ENCODE measurements at regions not wholly inside any gene's neighbourhood (a gene's known extent, or its start where the extent isn't known, plus 50 kb on each side); places are given as distances from the start of the nearest gene placed in this dataset.
"Not testable (repeated sequence)": the region's sequence is repeated elsewhere in the genome, so short reads cannot be mapped to it uniquely, and the experiment has no call there.

GRCh38 chr3:69647511-69648110 is 91.7 kb upstream of the MITF start:
- DNase-seq: no peak

GRCh38 chr3:69647081-69647480 is 92.2 kb upstream of the MITF start:
- no peak for DNase-seq

GRCh38 chr3:69646287-69647067 is 92.8 kb upstream of the MITF start:
- DNase-seq: no peak

DNA sequence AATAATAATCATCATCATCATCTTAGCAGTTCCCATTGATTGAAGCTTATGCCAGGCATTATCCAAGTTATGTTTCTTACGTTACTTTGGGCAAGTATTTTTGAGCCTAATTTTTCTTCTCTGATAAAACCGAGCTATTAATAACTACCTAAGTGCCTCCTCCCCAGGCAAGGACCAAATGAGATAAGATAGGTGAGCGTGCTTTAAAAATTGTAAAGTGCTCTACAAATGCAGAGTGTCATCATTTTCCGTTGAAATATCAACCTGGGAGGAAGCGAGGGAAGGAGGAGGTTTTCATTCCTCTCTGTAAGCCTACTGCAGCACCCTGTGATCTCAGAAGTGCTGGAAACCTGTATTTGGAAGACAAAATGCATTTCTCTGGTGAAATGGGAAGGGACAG is 96.7 kb upstream of the MITF start:
- DNase-seq: no peak

GRCh38 chr3:69639851-69640250 is 99.4 kb upstream of the MITF start:
- no peak for DNase-seq

DNA sequence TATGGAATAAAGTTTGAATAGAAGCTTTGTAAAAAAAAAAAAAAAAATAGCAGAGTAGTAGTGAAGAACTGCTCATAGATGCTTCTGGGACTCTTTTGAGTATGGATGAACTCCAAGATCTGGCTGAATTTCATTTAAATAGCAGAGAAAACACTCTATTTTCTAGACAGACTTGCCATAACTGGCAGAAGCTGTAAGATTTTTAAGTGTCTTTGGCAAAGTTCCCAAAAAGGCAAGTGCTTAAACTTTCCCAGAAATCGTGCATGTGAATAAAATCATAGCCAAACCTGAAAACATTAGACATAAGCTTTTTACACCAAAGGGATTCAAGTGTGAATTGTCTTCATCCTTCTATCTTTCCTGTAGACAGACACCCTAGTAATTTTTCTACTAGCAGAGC is 110.3 kb upstream of the MITF start:
- DNase-seq: no peak

GRCh38 chr3:69613286-69613685 is 126.0 kb upstream of the MITF start:
- no peak for DNase-seq

DNA sequence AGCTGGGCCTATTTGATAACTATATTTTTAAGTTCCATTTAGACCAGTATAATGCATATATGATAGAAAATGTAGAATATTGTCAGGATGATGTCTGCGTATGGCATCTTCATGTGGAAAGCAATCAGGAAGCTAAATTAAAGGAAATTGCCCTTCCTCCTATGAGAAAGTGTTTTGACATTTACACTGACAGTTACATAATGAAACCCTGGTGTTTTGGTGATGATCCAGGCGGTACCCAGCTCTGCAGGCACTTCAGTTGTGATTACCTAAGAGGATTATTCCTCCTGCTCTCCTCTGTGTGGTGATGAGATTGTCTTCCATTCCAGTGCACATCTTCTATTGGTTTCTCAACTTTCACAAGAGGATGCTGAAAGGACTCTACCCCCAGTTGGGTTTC is 126.5 kb upstream of the MITF start:
- no peak for DNase-seq

GRCh38 chr3:69609566-69609965 is 129.7 kb upstream of the MITF start:
- not testable (repeated sequence) for DNase-seq

DNA sequence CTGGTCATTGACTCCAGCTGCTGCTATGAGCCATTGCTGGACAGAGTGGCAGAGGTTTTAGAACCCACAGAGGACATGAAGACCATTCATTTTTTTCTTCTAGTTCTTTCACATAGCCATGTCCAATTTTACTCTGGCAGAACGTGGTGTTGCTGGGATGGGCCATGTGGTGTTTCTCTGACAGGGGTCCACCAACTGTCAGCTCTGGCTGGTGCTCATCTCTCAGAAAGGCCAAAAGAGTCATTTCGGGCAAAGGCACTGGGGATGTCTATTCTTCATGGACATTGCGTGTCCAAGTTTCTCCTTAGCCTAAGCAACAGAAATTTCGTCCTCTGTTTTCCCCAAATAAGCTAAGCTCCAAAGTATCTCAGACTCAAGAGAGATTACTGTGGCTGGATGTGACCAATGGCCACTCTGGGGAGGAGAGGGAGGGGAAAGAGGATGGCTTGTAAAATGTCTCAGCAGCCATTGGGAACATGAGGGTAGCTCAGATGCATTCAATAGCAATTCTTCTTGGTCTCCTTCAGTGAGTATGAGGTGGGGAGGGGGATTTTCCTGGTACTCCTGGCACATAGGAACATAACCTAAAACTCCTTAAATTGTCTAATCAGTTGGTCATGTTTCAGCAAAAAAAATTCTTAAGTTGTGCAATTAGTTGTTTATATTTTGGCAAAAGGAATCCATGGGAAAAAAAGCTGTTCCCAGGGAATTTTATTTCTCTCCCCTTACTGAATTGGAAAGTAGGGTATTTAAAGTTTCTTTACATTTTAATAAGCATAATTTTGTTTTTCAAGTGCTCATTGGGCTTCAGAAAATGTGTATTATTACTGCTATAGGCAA is 131.6 kb upstream of the MITF start:
- DNase-seq: no peak

DNA sequence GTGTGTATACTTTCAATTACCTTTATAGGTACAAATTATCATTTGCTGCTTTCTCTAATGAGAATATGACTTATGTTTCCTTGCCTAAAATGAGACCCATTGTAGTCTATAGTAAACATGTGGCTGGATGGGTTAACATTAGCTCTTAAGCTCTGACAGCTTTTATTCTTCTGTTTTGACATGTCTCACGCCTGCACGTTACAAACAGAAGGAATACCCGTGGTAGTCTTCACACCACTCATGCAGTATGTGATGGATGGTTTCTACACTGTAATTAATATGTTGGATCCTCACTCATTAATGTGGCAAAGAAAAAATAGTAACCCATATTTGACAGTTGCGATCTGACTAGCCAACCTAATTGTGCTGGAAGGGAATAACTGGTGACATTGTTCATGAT is 133.4 kb upstream of the MITF start:
- no peak for DNase-seq

DNA sequence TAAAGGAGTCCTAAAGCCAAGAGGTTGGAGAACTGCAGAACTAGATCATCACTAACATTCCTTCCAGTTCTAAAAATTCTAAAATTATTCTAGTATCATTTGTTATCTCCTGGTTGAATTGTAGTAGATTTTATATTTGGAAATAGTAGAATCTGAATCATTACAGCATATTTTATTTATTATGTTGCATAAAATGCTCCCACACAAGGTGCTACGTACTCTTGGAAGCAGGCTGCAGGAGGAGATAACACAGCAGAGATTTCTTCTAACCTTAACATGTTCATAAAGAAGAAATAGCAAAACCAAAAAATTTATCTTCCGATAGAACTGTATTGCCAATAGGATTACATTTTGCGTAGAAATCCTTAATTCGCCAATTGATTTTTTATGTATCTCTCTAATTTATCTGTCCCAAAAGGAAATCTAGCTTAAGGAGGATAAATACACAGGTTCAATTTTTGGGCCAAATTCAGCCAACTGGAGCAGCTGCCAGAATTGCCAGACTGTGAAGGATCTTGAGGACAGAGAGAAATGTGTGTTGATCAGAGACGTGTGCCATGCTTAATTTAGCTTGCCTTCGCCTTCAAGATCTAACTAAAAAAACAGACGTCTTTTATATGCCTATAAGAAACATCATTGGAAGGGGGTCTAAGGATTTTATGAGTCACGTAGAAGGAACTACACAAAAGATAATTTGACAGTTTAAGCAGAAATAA is 134.4 kb upstream of the MITF start:
- no peak for DNase-seq

DNA sequence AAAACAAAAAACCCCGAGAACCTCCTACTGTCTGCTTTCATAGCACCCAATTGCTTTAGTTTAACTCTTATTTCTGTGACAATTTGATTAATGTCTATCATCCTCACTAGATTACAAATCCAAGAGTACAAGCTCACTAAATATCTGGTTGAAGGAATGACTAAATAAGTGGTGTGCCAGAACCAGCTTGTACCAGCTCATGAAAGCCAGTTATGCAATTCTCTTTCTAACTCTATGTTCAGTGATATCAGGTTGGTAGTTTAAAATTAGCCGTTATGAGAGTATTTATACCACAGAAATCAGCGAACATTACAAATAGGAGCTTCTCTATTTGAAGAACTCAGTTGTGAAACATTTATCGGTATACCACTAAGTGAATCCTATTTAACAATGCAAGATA is 137.2 kb upstream of the MITF start:
- no peak for DNase-seq

- no peak for DNase-seq
These were observed 145.0 kb upstream of the MITF start for GRCh38 chr3:69594286-69594685.

DNA sequence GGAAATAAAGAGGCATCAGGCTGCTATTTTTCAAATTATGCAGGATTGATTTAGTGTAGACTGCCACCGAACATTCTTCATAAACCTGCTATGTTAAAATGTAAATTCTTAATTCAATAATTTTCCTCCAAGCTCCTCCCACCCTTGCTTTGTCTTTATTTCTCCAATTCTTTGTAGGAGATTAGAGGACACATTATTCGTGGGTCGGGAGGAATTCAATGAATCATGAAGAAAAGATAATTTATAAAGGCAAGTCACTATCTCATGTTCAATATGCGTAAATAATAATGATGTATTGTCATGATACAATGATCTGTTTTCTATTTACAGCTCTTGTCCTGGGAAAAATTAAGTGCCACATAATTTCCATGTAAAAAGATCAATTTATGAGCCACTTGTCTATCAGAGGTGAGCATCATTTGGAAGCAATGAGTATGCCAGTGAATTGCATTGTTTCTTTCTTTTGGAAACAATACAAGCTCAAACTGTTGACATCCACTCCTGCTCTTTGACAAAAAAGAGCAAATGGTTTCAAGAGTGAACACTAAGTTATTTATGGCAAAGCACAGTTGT is 148.0 kb upstream of the MITF start:
- no peak for DNase-seq

GRCh38 chr3:69590111-69590510 is 149.2 kb upstream of the MITF start:
- DNase-seq: no peak

DNA sequence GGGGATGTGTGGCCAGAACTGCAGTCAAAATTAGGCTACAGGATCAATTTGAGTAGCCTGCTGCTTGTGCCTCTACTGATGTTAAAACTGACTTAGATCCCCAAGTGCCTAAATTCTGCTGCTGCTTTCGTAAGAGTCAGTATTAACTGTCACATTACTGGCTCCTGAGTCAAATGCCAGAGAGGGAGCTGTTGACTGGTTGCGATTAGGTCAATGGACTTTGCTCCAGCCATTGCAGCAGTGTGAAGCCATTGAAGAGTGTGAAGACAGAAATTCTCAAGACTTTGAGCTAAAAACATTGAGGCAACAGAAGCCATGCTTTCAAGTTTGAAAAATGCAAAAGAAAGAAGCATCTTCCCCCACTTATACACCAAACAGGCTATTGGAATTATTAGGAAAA is 151.1 kb upstream of the MITF start:
- DNase-seq: no peak

DNA sequence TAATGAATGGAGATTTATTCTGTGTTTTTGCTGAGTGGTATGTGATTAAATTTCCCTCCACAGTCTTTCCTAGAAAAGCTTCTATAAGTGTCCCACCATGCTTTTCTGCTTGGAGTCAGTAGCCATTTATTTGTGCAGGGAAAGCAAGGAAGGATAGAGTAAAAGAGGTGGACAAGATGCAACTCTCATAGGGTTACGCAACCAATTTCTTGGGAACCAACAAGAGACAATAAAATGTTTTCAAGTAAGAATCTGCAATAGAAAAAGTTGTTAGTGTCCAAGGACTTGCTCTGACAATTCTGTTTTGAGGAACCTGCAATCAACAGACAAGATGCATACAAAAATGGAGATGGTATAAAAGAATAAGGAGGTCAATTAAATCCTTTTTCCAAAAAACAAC is 153.8 kb upstream of the MITF start:
- DNase-seq: no peak

DNA sequence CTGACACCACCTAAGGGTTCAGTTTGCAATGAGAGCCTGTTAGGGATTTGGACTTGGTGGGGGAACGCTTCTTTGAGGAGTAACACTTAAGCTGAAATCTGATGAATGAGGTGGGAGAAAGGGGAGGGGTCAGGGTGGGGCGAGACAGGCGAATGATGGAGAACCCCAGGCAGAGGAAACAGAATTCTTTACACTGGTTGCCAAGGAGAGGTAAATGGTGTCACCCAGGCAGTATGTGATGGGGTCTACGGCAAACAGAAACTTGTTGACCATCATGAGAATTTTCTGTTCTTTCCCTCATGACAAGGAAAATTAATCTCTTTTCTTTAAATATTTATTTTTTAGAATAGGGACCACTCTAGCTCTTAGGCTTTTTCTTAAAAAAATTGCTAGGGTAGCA is 157.2 kb upstream of the MITF start:
- no peak for DNase-seq

DNA sequence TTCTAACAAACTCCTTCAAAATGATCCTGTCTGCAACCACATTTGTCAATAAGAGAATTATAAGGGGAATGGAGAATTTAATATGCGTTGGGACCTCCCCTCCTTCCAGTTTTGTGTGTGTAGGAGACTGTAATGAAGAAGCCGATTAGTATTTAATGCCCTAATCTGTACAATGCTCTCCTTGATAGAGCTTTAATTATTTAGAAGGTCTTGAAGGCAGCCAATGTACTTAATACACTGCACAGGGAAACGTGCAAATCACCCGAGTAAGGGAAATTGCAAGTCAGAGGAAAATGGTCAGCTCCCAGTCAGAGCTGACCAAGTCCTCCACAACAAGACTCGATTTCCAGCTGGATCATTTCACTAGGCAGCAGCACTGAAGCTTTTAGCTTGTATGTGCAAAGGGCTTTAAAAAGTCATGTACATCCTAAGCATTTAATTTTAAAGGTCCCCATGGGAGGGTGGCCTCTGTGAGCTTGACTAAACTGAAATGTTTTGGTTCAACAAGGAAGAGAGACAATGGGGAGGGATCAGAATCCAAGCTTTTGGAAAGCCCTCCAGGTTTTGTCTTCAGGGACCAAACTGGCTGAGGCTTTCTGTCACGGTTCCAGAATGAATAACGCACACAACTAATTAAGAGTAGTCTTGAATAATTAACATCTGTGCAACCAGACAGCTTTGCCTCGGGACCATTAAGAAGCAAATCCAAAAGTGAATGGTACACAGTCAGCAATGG is 159.8 kb upstream of the MITF start:
- DNase-seq: no peak

- no peak for DNase-seq
These were observed 169.7 kb upstream of the MITF start for GRCh38 chr3:69569520-69569919.

DNA sequence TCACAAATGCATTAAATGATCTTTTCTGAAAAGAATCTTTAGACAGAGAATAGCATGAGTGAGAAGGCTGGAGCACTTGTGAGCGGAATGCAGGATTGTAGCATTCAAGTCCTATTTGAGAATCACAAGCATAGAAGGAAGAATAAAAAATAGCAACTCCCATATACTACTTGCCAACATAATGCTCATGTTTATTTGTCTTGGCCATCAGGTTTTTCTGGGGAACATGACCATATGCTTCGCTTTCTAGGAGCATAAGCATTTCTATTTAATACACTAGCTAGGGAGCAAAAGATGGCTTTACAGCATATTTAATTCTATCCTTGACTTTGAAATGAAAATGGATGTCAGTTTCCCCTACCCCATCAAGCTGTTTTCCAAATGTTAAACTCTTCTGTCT is 170.3 kb upstream of the MITF start:
- DNase-seq: no peak

Data from hematopoietic multipotent progenitor cell treated with erythropoietin and hydrocortisone succinate and interleukin-3 and kit ligand, for 8 days (in vitro differentiated cells).